Prostate gland (tissue), 2 donors: ENCODE measurements at regions not wholly inside any gene's neighbourhood (a gene's known extent, or its start where the extent isn't known, plus 50 kb on each side); places are given as distances from the start of the nearest gene placed in this dataset.

ENCODE experiments used
- POLR2A ChIP-seq: fragments of 450-650 bp; IDR thresholded peaks from one replicate; pipeline ENCODE4 v1.6.1; 2016; ENCODE audit warnings: antibody characterized with exemption, mild to moderate bottlenecking
- POLR2AphosphoS5 ChIP-seq: sonication (generic); formaldehyde crosslinking; IDR thresholded peaks from one replicate; pipeline ENCODE4 v1.6.1; 2017; ENCODE audit warnings: antibody characterized with exemption
- TF ChIP-seq, protein P1 (sequence below), 4 experiments: fragments of 200-600 bp in 2 of 4; fragments of 450-650 bp in 2 of 4; sonication (generic) in 2 of 4; IDR thresholded peaks; 1 replicate in 3 of 4; 2 replicates in 1 of 4; pipeline ENCODE4 v1.5.1; 2016 to 2019; ENCODE audit warnings: antibody characterized with exemption in 4 of 4, mild to moderate bottlenecking in 2 of 4, moderate library complexity in 2 of 4

DNA sequence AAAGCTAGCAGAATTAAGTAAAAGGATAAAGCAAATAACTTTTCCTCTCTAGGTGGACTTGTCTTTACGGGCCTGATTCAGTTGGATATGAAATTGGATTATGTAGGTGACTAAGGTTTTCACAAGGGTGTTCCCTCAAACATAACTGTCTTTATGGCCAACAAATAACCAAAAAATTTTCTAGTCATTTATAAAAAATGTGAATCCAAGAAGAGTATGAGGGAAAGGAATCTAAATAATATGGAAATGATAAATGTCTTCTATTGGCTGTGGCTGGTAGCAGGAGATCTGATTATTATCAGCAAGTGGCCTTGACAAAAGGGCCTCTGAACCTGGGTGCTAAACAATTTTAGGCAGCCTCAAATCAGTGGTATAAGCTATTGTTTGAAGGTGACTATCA, 594.0 kb upstream of the UBE2E2 start:
- TF ChIP-seq, protein P1, sequence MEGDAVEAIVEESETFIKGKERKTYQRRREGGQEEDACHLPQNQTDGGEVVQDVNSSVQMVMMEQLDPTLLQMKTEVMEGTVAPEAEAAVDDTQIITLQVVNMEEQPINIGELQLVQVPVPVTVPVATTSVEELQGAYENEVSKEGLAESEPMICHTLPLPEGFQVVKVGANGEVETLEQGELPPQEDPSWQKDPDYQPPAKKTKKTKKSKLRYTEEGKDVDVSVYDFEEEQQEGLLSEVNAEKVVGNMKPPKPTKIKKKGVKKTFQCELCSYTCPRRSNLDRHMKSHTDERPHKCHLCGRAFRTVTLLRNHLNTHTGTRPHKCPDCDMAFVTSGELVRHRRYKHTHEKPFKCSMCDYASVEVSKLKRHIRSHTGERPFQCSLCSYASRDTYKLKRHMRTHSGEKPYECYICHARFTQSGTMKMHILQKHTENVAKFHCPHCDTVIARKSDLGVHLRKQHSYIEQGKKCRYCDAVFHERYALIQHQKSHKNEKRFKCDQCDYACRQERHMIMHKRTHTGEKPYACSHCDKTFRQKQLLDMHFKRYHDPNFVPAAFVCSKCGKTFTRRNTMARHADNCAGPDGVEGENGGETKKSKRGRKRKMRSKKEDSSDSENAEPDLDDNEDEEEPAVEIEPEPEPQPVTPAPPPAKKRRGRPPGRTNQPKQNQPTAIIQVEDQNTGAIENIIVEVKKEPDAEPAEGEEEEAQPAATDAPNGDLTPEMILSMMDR (IDR thresholded peaks at IDR 0.05) = no peak
- no peak for TF ChIP-seq POLR2A
- TF ChIP-seq POLR2AphosphoS5 = no peak
